HG03378 (cell line): ENCODE measurements at regions not wholly inside any gene's neighbourhood (a gene's known extent, or its start where the extent isn't known, plus 50 kb on each side); places are given as distances from the start of the nearest gene placed in this dataset.

Experiments used
- ATAC-seq: cut with Tn5 transposase; IDR thresholded peaks from one replicate; pipeline ENCODE4 v1.9.1; 2021; ENCODE audit warnings: mild to moderate bottlenecking, moderate library complexity; ENCODE audit not compliant: unreplicated experiment

DNA sequence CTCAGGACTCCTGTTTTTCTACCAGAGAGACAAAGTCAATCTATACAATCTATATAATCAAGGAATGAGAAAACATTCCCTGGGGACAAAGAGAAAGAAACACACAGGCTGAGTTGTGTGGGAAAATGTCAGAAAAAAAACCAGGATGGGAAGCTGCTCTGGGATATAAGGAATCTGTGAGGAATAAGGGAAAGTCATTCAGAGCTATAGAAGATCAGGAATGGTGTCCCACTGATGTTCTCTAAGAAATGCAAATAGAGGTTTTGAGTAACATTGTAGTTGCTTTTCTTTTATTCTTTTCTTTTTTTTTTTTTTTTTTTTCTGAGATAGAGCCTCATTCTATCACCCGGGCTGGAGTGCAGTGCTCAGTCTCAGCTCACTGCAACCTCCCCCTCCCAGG is 605.9 kb upstream of the KLF4 start:
- ATAC-seq = no peak

DNA sequence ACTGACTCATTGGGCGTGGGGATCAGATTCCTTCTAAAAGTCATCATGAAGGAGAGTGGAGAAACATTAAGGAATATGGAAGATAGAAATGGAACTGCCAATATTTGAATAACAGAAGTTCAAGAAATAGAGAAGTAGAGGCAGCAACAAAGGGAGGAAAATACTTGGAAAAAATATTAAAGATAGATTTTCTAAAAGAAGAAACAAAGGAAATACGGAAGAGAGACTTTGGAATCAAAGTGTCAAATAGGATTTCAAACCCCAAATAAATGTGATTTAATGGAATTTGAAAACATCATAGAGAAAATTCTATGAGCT is 605.1 kb upstream of the KLF4 start:
- no peak for ATAC-seq

- no peak for ATAC-seq
These were observed 604.5 kb upstream of the KLF4 start for GRCh38 chr9:108093773-108094675.

DNA sequence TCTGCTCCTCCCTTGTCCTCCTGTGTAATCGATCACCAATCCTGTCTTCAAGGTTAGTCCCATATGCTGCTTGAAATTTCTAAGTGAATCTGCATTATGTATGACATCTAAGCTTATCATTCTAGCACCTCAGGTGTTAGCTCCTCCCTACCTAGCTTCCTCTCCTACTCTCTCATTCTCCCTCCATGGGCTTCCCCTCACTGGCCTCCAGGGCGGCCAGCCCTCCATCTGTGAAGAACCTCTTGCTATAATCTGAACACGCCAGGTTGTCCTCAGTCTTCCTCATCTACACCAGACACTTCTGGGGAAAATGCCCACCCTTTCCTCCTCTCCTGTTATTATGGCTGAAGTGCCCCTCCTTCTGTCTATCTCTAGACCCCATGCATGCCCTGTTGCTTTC is 599.3 kb upstream of the KLF4 start:
- no peak for ATAC-seq

DNA sequence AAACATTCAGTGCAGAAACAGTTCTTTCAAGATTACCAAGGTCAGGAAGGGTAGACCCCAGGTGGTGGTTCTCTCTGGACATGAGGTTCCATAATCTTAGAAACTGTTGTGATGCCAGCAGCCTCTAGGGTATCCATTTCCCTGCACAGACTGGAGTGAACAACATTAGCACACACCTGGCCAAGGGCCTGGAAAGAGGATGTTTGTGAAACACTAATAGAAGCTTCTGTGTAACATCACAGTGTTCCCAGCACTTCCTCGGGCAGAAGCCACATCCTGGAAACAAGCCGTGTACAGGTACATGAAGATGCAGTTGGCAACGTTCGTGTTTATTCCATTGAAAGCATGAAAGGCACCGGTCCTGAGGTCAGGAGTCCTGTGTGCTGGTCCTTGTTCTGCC is 598.2 kb upstream of the KLF4 start:
- no peak for ATAC-seq

- no peak for ATAC-seq
These were observed 597.1 kb upstream of the KLF4 start for GRCh38 chr9:108086624-108087023.

- ATAC-seq = no peak
These were observed 595.7 kb upstream of the KLF4 start for GRCh38 chr9:108085294-108085693.

DNA sequence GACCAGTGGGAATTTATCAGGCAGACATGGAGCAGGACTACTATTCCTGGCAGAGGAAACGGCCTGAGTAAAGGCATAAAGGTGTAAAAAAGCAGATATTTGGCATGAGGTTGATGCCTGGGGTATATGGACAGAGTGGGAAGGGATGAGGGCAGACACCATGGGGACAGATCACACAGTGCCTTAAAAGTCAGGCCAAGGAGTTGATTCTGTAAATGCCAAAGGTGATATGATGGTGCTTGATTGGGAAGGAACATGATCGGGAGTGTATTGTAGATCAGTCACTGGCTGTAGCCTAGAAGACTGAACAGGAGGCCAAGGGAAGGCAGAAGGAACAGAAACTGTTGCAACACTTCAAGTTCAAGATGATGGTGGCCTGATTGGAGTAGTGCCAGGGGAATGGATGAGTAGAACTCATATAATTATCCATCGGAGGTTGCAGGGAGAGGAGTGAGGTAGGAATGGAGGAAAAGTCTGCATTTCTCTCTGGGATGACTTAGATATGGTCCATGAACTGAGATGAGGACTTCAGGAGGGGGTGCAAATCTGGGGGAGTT is 594.3 kb upstream of the KLF4 start:
- ATAC-seq = no peak

- ATAC-seq = no peak
These were observed 593.7 kb upstream of the KLF4 start for GRCh38 chr9:108083160-108083750.

DNA sequence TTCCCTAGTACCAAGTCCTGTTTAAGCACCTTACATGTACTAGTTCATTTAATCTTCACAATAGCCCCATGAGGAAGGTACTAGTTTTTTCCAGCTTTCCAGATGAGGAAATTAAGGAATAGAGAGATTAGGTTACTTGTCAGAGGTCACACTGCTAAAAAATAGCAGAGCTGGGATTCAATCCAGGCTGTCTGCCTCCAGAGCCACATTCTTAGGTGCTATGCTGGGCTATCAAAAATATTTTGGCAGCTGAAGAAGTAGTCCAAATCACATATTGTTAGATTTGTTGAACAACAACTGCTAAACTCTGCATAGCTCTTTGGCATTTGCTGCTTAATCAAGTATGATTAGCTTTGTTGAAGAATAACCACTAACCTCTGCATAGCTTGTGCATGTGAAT is 591.5 kb upstream of the KLF4 start:
- ATAC-seq = no peak

GRCh38 chr9:108080285-108080684 is 590.7 kb upstream of the KLF4 start:
- ATAC-seq = no peak

DNA sequence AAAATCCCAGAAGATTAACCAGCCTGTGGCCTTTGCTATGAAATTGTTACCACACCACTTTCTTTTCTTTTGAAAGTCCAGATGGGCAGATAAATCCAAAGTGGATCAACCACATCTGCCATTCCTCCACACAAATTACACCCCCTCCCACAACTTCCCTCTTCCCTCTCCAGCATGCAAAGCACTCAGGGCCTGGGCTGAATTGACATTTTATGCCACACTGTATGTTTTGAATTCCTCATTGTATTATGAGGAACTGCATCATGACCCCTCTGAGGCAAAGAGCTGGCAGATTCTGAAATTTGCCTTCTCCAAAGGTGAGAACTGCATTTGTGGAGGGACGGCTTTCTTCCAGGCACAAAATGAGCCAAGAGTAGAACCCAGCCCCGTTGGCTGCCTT is 589.2 kb upstream of the KLF4 start:
- no peak for ATAC-seq

DNA sequence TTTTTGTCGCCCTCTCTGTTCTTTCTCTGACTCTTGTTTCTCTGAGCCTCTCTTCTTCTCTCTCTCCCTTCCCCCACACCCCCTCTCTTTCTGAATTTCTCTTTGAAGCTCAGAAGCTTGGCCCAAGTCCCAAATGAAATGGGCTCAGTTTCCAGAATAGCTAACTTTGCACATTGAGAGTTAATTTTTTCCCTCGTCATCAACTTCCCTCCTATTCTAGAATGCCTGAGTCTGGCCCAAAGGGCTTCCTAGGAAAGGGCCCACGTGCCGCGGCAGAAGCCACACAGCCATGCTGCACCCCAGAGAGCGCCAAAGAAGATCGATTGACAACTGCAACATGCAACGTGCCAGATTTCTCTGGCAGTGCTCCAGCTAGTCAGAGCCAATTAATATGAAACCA is 588.8 kb upstream of the KLF4 start:
- ATAC-seq = no peak

DNA sequence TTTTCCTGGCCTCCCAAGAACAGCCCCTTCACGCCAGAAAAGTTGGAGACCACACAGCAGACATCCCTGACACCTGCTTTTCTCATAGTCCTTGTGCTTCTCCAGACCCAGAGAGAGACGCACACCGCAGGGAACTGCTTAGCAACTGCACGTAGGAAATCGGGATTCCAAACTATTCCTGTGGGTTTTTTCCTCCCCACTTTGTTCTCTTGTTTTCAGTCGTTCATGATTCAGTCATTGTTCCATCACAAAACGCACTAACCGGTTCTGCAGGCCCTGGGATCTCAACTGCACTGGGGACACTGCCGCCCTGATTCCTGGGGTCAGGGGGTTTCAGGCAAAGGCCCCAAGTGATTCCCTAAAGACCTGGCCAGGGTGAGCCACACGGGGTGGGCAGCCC is 588.0 kb upstream of the KLF4 start:
- ATAC-seq = no peak

- ATAC-seq = no peak
These were observed 585.3 kb upstream of the KLF4 start for GRCh38 chr9:108074900-108075299.

DNA sequence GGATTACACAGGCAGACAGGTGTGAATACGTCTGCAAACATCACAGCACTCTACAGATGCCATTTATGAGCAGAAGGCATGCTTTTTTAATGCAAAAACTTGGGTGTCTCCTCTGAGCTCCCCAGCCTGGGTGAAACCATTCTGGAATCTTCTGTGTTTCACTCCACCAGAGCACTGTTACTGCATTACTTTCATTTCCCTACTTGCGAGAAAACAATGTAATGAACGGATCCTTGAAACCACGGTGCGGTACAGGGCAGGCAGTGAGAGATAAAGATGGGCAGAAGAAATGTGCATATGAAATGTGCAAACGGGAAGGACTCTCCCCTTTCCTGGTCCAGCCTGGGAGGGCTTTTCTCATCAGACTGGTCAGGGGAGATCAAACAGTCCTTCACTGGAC is 584.3 kb upstream of the KLF4 start:
- no peak for ATAC-seq

DNA sequence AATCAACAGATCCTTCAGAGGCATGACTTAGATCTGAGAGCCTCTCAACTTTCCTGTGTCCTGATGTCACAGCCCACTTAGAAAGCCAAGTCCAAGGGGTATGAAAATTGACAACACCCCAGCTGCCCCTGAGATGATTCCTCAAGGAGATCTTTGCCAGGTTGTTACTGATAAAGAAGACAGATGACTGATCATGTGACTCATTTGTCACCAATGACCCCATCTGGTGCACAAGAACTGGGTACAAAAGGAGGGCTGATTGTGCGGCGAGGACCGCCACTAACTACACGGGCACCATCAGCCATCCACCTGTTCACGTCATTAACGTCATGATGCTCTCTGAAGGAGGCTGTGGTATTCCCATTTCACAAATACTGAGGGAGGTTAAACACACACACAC is 583.2 kb upstream of the KLF4 start:
- ATAC-seq = no peak

GRCh38 chr9:108070861-108071260 is 581.3 kb upstream of the KLF4 start:
- ATAC-seq = no peak

- no peak for ATAC-seq
These were observed 580.4 kb upstream of the KLF4 start for GRCh38 chr9:108069991-108070390.

- ATAC-seq = no peak
These were observed 573.1 kb upstream of the KLF4 start for GRCh38 chr9:108062680-108063079.

GRCh38 chr9:108060175-108060574 is 570.6 kb upstream of the KLF4 start:
- ATAC-seq = no peak

DNA sequence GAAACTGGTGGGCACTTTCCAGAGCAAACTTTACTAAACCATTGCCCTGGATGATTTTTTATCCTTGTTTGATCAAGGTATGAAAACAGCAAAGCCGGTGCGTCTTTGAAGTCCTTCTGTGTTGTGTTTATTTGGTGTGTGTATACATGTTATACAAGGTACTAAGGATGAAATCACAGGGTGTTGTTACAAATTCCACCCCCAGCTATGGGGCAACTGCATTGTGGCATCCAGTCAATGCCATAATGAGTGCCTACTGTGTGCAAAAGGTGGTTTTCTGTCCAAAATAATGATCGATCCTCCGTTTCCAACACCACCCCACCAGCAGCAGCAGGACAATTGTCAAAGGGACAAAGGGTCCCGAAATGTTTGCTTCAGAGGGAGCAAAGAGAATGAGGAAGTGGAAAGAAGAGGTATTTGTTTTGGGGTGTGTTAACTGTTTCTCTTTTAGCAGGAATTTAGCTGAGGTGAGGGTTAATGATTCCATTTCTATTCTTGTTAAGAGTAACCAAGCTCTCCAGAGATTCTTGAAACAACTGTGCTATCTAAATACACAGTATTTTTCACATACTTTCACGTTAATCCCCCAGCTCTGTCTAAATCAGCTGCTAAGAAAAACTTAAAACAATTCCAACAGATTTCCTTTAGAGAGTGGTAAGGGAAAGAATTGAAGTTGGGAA is 568.7 kb upstream of the KLF4 start:
- no peak for ATAC-seq
